COLO829 (cell line): ENCODE measurements at regions not wholly inside any gene's neighbourhood (a gene's known extent, or its start where the extent isn't known, plus 50 kb on each side); places are given as distances from the start of the nearest gene placed in this dataset.

ENCODE experiments used
- DNase-seq: peaks from one replicate; pipeline ENCODE4 v3.0.0; 2012; ENCODE audit warnings: low spot score

- no peak for DNase-seq
Observed at GRCh38 chr2:155308367-155309009, 610.0 kb downstream of the KCNJ3 start.

GRCh38 chr2:155301221-155301620, 602.7 kb downstream of the KCNJ3 start:
- DNase-seq, result no peak

- DNase-seq, result no peak
Observed at GRCh38 chr2:155298001-155298400, 599.5 kb downstream of the KCNJ3 start.

GRCh38 chr2:155294358-155294757, 595.9 kb downstream of the KCNJ3 start:
- DNase-seq, result no peak

GRCh38 chr2:155281907-155282306, 583.4 kb downstream of the KCNJ3 start:
- DNase-seq, result no peak

- DNase-seq, result no peak
Observed at GRCh38 chr2:155273323-155273722, 574.8 kb downstream of the KCNJ3 start.

- no peak for DNase-seq
Observed at GRCh38 chr2:155266583-155266982, 568.1 kb downstream of the KCNJ3 start.

- DNase-seq, result no peak
Observed at GRCh38 chr2:155266109-155266508, 567.6 kb downstream of the KCNJ3 start.

GRCh38 chr2:155256803-155257202, 558.3 kb downstream of the KCNJ3 start:
- no peak for DNase-seq

- DNase-seq, result peak; percentile 18
Observed at GRCh38 chr2:155250800-155251199, 552.3 kb downstream of the KCNJ3 start.

GRCh38 chr2:155240176-155240575, 541.7 kb downstream of the KCNJ3 start:
- DNase-seq, result no peak

GRCh38 chr2:155235710-155236109, 537.2 kb downstream of the KCNJ3 start:
- DNase-seq, result no peak

- peak; percentile 24 for DNase-seq
Observed at GRCh38 chr2:155223781-155224406, 525.4 kb downstream of the KCNJ3 start.

- no peak for DNase-seq
Observed at GRCh38 chr2:155218945-155219344, 520.5 kb downstream of the KCNJ3 start.

GRCh38 chr2:155218292-155218924, 519.9 kb downstream of the KCNJ3 start:
- DNase-seq, result no peak

GRCh38 chr2:155215037-155215707, 516.7 kb downstream of the KCNJ3 start:
- DNase-seq, result no peak

- no peak for DNase-seq
Observed at GRCh38 chr2:155209696-155210450, 511.4 kb downstream of the KCNJ3 start.

GRCh38 chr2:155203178-155203577, 504.7 kb downstream of the KCNJ3 start:
- no peak for DNase-seq

- no peak for DNase-seq
Observed at GRCh38 chr2:155200753-155201152, 502.3 kb downstream of the KCNJ3 start.

- no peak for DNase-seq
Observed at GRCh38 chr2:155190342-155190741, 491.8 kb downstream of the KCNJ3 start.

- DNase-seq, result no peak
Observed at GRCh38 chr2:155178921-155179320, 480.4 kb downstream of the KCNJ3 start.

GRCh38 chr2:155176345-155176744, 477.9 kb downstream of the KCNJ3 start:
- DNase-seq, result no peak
